HG03571 (cell line): ENCODE measurements at regions not wholly inside any gene's neighbourhood (a gene's known extent, or its start where the extent isn't known, plus 50 kb on each side); places are given as distances from the start of the nearest gene placed in this dataset.

Experiments
- ATAC-seq: cut with Tn5 transposase; IDR thresholded peaks from one replicate; pipeline ENCODE4 v1.9.1; 2021; ENCODE audit not compliant: unreplicated experiment

GRCh38 chr16:86087011-86087895 is 188.3 kb downstream of the IRF8 start:
- ATAC-seq, result no peak

GRCh38 chr16:86087896-86088230 is 188.9 kb downstream of the IRF8 start:
- ATAC-seq, result no peak

- no peak for ATAC-seq
Observed at GRCh38 chr16:86088287-86088686, 189.3 kb downstream of the IRF8 start.

DNA sequence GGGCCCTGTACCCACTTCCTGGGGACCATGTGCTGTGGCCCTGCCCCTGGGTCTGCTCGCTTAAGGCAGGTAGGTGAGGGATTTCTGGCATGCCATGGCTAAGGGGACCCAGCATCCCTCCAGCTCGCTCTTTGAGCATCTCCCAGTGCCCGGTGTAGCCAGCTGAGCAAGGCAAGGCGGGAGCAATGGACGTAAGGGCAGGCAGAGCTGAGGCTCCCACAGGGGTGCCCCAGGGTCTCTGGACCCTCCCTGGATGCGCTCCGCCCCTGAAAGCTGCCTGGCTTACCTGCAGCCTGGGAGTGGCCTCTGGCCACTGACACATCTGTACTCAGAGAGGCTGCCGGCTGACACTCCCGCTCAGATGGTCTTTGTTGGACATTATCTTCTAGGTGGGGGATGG is 189.9 kb downstream of the IRF8 start:
- ATAC-seq, result no peak

DNA sequence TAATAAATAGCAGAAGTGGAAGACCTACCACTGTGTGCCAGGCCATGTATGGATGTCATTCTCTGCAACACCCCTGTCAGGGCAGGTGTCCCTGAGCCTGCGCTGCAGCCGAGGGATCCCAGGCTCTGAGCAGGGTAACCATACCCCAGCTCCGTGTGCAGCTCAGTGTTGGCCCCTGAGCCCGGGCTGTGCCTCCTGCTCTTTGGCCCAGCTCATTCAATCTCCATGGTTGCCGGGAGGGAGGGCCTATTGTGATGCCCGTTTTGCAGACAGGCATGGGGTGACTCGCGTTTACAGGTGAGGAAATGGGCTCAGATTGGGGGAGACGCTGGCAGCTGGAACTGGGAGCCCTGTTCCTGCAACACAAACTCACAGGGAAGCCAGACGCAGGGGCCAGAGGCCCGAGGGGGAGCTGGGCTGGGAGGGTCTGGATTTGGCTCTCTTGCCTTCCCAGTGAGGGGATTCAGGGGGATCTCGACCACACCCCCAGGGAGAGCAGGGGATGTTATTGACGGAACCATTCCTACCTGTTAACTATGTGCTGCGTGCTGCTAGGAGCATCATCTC is 190.5 kb downstream of the IRF8 start:
- ATAC-seq, result no peak

GRCh38 chr16:86089991-86090390 is 191.0 kb downstream of the IRF8 start:
- no peak for ATAC-seq

GRCh38 chr16:86090461-86091170 is 191.7 kb downstream of the IRF8 start:
- no peak for ATAC-seq

DNA sequence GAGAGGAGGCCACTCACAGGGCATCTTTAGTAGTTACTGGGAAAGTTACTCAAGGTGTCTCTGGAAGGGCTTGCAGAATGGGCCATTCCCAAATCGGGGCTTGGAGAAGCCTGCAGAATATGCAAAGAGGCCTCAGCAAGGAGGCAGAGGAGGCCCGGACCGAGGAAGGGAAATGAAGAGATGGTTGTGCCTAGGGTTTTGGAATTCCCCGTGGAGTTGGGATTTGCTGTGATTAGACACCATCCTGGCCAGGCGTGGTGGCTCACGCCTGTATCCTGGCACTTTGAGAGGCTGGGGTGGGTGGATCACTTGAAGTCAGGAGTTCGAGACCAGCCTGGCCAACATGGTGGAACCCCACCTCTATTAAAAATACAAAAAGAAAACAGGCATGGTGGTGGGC is 193.0 kb downstream of the IRF8 start:
- no peak for ATAC-seq

DNA sequence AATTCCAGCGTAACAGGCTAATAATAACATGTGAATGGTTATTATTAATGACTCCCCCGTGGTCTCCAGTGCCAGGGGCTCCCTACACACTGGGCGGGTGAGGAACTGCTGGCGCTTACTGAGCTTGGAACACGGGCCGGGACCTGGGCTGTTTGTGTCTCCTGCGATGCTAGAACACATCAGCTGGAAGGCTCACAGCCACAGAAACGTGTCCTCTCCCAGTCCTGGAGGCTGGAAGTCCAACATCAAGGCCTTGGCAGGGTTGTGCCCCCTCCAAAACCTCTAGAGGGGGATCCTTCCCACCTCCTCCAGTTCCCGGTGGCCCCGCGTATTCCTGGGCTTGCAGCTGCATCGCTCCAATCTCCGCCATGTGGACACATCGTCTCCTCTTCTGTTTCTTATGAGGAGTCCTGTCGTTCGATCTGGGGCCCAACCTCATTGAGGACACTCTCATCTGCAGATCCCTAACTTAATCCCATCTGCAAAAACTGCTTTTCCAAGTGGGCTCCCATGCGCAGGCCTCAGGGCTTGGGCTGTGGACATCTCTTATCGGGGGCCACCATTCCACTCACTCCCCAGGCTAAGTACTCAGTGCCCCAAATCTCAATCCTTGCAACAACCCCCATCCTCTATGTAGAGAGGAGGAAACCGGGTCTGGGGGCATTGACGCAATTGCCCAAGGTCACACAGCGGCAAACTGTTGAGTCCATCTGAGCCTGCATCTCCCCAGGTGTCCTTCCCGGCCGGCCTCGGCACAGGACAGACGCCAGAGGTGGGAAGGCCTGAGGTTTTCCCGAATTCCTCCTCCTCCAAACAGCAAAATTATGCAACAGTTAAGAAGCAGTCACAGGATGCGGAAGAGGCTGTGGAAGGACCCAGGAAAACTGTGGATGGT is 193.9 kb downstream of the IRF8 start:
- no peak for ATAC-seq

- ATAC-seq, result no peak
Observed at GRCh38 chr16:86093801-86094750, 195.1 kb downstream of the IRF8 start.

DNA sequence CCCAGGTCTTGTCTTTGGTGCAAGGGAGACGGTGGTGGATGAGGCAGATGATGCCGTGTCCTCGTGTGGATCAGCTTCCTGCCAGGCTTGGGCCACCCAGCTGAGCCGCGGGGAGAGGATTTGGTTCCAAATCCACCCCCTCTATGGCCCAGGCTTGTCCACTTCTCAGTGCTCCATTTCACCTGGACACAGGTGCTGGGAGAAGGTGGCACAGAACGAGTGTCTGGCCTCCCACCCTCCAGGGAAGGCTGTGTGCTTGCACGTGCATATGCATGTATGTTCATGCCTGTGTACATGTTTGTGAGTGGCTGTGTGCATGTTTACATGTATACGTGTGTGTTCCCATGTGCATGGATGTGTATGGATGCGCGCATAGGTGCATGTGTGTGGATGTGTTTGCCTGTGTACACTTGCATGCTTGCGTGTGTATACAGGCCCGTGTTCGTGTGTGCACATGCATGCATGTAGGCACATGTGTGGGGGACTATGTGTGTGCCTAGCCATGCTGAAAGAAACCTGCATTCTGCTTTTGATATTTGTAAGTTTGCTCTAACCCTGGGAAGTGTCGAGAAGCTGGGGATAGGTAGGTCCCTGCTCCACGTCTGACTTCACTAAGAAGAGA is 196.3 kb downstream of the IRF8 start:
- ATAC-seq, result no peak

GRCh38 chr16:86095906-86096485 is 197.0 kb downstream of the IRF8 start:
- no peak for ATAC-seq

- no peak for ATAC-seq
Observed at GRCh38 chr16:86096850-86097249, 197.9 kb downstream of the IRF8 start.

- no peak for ATAC-seq
Observed at GRCh38 chr16:86099326-86099725, 200.4 kb downstream of the IRF8 start.

GRCh38 chr16:86100205-86101136 is 201.5 kb downstream of the IRF8 start:
- ATAC-seq, result no peak

- no peak for ATAC-seq
Observed at GRCh38 chr16:86101137-86101896, 202.4 kb downstream of the IRF8 start.

GRCh38 chr16:86101897-86102157 is 202.9 kb downstream of the IRF8 start:
- no peak for ATAC-seq

DNA sequence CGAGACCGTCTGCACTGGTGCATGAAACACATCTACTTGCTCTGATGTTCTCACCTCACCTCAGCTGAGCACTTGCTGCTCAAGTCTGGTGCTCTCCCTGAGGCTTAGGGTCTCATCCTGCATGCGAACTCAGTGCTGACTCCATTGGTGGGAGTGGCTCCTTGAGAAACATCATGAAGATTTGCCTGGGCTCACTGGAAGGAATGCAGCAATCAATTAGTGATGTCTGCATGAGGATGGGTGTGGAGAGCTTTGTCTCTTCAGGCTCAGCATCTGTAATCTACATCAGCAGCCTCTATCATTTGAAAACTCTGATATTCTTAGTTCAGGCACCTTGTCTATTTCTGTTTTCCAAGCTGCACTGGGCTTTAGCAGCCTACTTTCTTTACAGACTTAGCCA is 204.4 kb downstream of the IRF8 start:
- ATAC-seq, result no peak
